ENCODE measurements at regions not wholly inside any gene's neighbourhood (a gene's known extent, or its start where the extent isn't known, plus 50 kb on each side); places are given as distances from the start of the nearest gene placed in this dataset.

DNA sequence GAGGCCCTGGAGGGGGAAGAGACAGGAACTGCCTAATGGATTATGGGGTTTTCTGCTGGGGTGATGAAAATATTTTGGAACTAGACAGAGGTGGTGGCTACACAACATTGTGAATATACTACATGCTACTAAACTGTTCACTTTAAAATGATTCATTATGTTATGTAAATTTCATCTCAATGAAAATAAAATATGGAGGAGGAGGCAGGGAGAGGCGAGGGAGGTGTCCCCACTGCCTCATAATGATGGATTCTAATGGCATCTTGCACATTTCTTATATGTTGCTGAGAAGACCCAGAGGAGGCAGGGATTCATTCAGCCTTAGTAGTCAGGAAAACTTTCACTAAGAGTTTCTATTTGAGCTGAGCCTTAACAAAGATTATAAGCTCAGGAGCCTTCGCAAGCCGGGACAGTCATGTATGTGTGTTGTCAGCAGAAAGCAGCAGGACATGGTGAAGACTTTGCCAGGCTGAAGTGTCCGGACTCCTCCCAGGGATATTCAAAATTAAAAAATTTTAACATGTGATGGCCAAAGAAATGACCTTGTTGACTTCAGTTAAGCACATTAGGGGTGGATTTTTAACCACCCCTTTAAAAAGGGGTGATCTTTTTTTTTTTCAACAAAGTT lies 158.6 kb upstream of the PCSK2 start:
- no peaks in the 10 kb centered on the region for H3K9me2 ChIP-seq (ENCODE audit: insufficient read depth, low read length)
- TF ChIP-seq TAF1 (IDR thresholded peaks at IDR 0.05; ENCODE audit: low read depth) (no peak), EZH2 (IDR thresholded peaks at IDR 0.05; ENCODE audit: borderline replicate concordance, insufficient read depth, low read length, poor library complexity, severe bottlenecking) (no peak), RAD21 (conservative IDR thresholded peaks at IDR 0.05) (no peak), POLR2AphosphoS5 (IDR thresholded peaks at IDR 0.05) (no peak), EP300 (conservative IDR thresholded peaks at IDR 0.05; ENCODE audit: poor library complexity, severe bottlenecking) (no peak), MXI1 (conservative IDR thresholded peaks at IDR 0.05; ENCODE audit: poor library complexity, severe bottlenecking) (no peak), REST (IDR thresholded peaks at IDR 0.05; ENCODE audit: borderline replicate concordance) (no peak), SMC3 (conservative IDR thresholded peaks at IDR 0.05; ENCODE audit: poor library complexity) (no peak)
- TF ChIP-seq, protein P1, sequence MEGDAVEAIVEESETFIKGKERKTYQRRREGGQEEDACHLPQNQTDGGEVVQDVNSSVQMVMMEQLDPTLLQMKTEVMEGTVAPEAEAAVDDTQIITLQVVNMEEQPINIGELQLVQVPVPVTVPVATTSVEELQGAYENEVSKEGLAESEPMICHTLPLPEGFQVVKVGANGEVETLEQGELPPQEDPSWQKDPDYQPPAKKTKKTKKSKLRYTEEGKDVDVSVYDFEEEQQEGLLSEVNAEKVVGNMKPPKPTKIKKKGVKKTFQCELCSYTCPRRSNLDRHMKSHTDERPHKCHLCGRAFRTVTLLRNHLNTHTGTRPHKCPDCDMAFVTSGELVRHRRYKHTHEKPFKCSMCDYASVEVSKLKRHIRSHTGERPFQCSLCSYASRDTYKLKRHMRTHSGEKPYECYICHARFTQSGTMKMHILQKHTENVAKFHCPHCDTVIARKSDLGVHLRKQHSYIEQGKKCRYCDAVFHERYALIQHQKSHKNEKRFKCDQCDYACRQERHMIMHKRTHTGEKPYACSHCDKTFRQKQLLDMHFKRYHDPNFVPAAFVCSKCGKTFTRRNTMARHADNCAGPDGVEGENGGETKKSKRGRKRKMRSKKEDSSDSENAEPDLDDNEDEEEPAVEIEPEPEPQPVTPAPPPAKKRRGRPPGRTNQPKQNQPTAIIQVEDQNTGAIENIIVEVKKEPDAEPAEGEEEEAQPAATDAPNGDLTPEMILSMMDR (IDR thresholded peaks at IDR 0.05; ENCODE audit: poor library complexity, severe bottlenecking) = no peak
- no peaks in the 10 kb centered on the region for H3K36me3 ChIP-seq (ENCODE audit: insufficient read depth, low read length)
- no peaks in the 10 kb centered on the region for H3K27me3 ChIP-seq (ENCODE audit: insufficient read depth, low read depth, low read length)
- H4K20me1 ChIP-seq (ENCODE audit: insufficient read depth) = no peaks in the 10 kb centered on the region
- H3K4me3 ChIP-seq (ENCODE audit: low read length) = no peak overlapping the region
- no peaks in the 10 kb centered on the region for H3K79me2 ChIP-seq (replicated peaks; ENCODE audit: insufficient read depth, low read length)
- H3F3A ChIP-seq (ENCODE audit: insufficient read depth, low read length, poor library complexity, severe bottlenecking) = no peaks in the 10 kb centered on the region
- H3K9ac ChIP-seq (ENCODE audit: low read length) = no peak overlapping the region
- H3K4me2 ChIP-seq (ENCODE audit: low read length) = no peak overlapping the region
- no peaks in the 10 kb centered on the region for H3K9me3 ChIP-seq (ENCODE audit: low read length)
- no peak overlapping the region for H3K27ac ChIP-seq (ENCODE audit: low read length)
- H2AFZ ChIP-seq (ENCODE audit: low read depth, low read length) = no peak overlapping the region

DNA sequence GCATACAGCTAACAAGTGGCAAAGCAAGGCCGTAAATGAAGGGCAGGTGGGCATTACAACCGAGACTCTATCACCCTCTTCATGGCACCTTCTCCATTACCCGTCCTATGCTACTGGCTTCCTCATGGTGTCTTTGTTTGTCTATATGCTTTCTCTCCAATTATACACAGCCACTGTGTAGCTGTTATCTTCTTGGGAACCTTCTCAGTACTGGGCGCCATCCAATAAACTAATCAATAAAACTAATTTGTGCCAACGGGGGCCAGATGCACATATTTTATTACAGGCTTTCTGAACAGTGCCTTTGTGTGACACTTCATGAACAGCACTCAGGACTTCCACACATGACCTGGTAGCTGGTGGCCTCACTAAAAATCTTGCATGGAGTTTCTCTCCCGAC lies 149.8 kb upstream of the PCSK2 start:
- H3K9me2 ChIP-seq (ENCODE audit: insufficient read depth, low read length) = no peaks in the 10 kb centered on the region
- no peak overlapping the region for H3K9ac ChIP-seq (ENCODE audit: low read length)
- no peaks in the 10 kb centered on the region for H3K36me3 ChIP-seq (ENCODE audit: insufficient read depth, low read length)
- TF ChIP-seq TAF1 (IDR thresholded peaks at IDR 0.05; ENCODE audit: low read depth) = no peak
- TF ChIP-seq, protein P1 (IDR thresholded peaks at IDR 0.05; ENCODE audit: poor library complexity, severe bottlenecking) = no peak
- TF ChIP-seq MXI1 (conservative IDR thresholded peaks at IDR 0.05; ENCODE audit: poor library complexity, severe bottlenecking) = no peak
- TF ChIP-seq RAD21 (conservative IDR thresholded peaks at IDR 0.05) = no peak
- no peak for TF ChIP-seq EZH2 (IDR thresholded peaks at IDR 0.05; ENCODE audit: borderline replicate concordance, insufficient read depth, low read length, poor library complexity, severe bottlenecking)
- no peak for TF ChIP-seq EP300 (conservative IDR thresholded peaks at IDR 0.05; ENCODE audit: poor library complexity, severe bottlenecking)
- TF ChIP-seq POLR2AphosphoS5 (IDR thresholded peaks at IDR 0.05) = no peak
- no peak for TF ChIP-seq SMC3 (conservative IDR thresholded peaks at IDR 0.05; ENCODE audit: poor library complexity)
- TF ChIP-seq REST (IDR thresholded peaks at IDR 0.05; ENCODE audit: borderline replicate concordance) = no peak
- no peaks in the 10 kb centered on the region for H4K20me1 ChIP-seq (ENCODE audit: insufficient read depth)
- H3K9me3 ChIP-seq (ENCODE audit: low read length) = no peaks in the 10 kb centered on the region
- no peaks in the 10 kb centered on the region for H3F3A ChIP-seq (ENCODE audit: insufficient read depth, low read length, poor library complexity, severe bottlenecking)
- H3K27ac ChIP-seq (ENCODE audit: low read length) = no peak overlapping the region
- no peak overlapping the region for H2AFZ ChIP-seq (ENCODE audit: low read depth, low read length)
- H3K4me2 ChIP-seq (ENCODE audit: low read length) = no peak overlapping the region
- no peak overlapping the region for H3K4me3 ChIP-seq (ENCODE audit: low read length)
- no peaks in the 10 kb centered on the region for H3K27me3 ChIP-seq (ENCODE audit: insufficient read depth, low read depth, low read length)
- H3K79me2 ChIP-seq (replicated peaks; ENCODE audit: insufficient read depth, low read length) = no peaks in the 10 kb centered on the region
